ENCODE measurements at regions not wholly inside any gene's neighbourhood (a gene's known extent, or its start where the extent isn't known, plus 50 kb on each side); places are given as distances from the start of the nearest gene placed in this dataset.

DNA sequence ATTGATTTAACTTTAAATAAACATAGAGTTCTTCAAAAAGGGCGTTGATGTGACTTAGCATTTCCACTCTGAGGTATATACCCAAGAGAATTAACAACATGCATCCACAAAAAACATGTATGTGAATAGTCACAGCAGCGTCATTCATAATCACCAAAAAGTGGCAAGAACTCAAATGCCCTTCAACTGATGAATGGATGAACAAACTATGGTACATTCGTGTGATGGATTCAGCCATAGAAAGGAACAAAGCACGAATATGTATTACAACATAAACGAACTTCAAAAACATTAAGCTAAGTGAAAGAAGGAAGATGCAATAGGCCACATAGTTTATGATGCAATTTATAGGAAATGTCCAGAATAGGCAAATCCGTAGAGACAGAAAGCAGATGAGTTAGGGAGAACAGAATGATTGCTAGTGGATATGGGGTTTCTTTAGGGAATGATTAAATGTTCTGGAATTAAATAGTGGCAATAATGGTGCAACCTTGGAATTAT is 72.3 kb upstream of the UQCRFS1 start:
- no peak overlapping the region for H3K9ac ChIP-seq (ENCODE audit: low read length)
- TF ChIP-seq EZH2phosphoT487 (IDR thresholded peaks at IDR 0.05; ENCODE audit: low read depth), result no peak
- TF ChIP-seq, protein P1, sequence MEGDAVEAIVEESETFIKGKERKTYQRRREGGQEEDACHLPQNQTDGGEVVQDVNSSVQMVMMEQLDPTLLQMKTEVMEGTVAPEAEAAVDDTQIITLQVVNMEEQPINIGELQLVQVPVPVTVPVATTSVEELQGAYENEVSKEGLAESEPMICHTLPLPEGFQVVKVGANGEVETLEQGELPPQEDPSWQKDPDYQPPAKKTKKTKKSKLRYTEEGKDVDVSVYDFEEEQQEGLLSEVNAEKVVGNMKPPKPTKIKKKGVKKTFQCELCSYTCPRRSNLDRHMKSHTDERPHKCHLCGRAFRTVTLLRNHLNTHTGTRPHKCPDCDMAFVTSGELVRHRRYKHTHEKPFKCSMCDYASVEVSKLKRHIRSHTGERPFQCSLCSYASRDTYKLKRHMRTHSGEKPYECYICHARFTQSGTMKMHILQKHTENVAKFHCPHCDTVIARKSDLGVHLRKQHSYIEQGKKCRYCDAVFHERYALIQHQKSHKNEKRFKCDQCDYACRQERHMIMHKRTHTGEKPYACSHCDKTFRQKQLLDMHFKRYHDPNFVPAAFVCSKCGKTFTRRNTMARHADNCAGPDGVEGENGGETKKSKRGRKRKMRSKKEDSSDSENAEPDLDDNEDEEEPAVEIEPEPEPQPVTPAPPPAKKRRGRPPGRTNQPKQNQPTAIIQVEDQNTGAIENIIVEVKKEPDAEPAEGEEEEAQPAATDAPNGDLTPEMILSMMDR (IDR thresholded peaks at IDR 0.05; ENCODE audit: low read depth, low read length), result no peak
- peaks cover 45% of the 10 kb centered on the region for H3K27me3 ChIP-seq (ENCODE audit: low read depth, low read length)
- H3K4me3 ChIP-seq (ENCODE audit: low read length), result no peak overlapping the region
- no peaks in the 10 kb centered on the region for H3K36me3 ChIP-seq (replicated peaks; ENCODE audit: low read depth, low read length)
- no peak overlapping the region for H2AFZ ChIP-seq (ENCODE audit: low read depth, low read length)
- H3K4me2 ChIP-seq (ENCODE audit: low read length), result no peak overlapping the region
- no peaks in the 10 kb centered on the region for H3K4me1 ChIP-seq (ENCODE audit: low read length)
- H3K27ac ChIP-seq (ENCODE audit: low read length), result no peak overlapping the region
- H4K20me1 ChIP-seq (ENCODE audit: insufficient read depth, low read length), result no peaks in the 10 kb centered on the region
- no peaks in the 10 kb centered on the region for H3K9me3 ChIP-seq (ENCODE audit: insufficient read depth, low read length)
- H3K79me2 ChIP-seq (ENCODE audit: low read length), result no peaks in the 10 kb centered on the region

GRCh38 chr19:29285878-29286277 is 72.9 kb upstream of the UQCRFS1 start:
- peaks cover 45% of the 10 kb centered on the region for H3K27me3 ChIP-seq (ENCODE audit: low read depth, low read length)
- no peak overlapping the region for H3K9ac ChIP-seq (ENCODE audit: low read length)
- no peak overlapping the region for H3K27ac ChIP-seq (ENCODE audit: low read length)
- H3K4me1 ChIP-seq (ENCODE audit: low read length), result no peaks in the 10 kb centered on the region
- no peaks in the 10 kb centered on the region for H3K36me3 ChIP-seq (replicated peaks; ENCODE audit: low read depth, low read length)
- no peak overlapping the region for H3K4me3 ChIP-seq (ENCODE audit: low read length)
- H3K79me2 ChIP-seq (ENCODE audit: low read length), result no peaks in the 10 kb centered on the region
- H3K4me2 ChIP-seq (ENCODE audit: low read length), result no peak overlapping the region
- H4K20me1 ChIP-seq (ENCODE audit: insufficient read depth, low read length), result no peaks in the 10 kb centered on the region
- H3K9me3 ChIP-seq (ENCODE audit: insufficient read depth, low read length), result no peaks in the 10 kb centered on the region
- TF ChIP-seq, protein P1 (IDR thresholded peaks at IDR 0.05; ENCODE audit: low read depth, low read length), result no peak
- TF ChIP-seq EZH2phosphoT487 (IDR thresholded peaks at IDR 0.05; ENCODE audit: low read depth), result no peak
- no peak overlapping the region for H2AFZ ChIP-seq (ENCODE audit: low read depth, low read length)

- peaks cover 40% of the 10 kb centered on the region for H3K27me3 ChIP-seq (ENCODE audit: low read depth, low read length)
- H2AFZ ChIP-seq (ENCODE audit: low read depth, low read length), result no peak overlapping the region
- TF ChIP-seq EZH2phosphoT487 (IDR thresholded peaks at IDR 0.05; ENCODE audit: low read depth), result no peak
- TF ChIP-seq, protein P1 (IDR thresholded peaks at IDR 0.05; ENCODE audit: low read depth, low read length), result no peak
- no peaks in the 10 kb centered on the region for H3K9me3 ChIP-seq (ENCODE audit: insufficient read depth, low read length)
- no peaks in the 10 kb centered on the region for H3K36me3 ChIP-seq (replicated peaks; ENCODE audit: low read depth, low read length)
- H3K27ac ChIP-seq (ENCODE audit: low read length), result no peak overlapping the region
- H3K4me1 ChIP-seq (ENCODE audit: low read length), result no peaks in the 10 kb centered on the region
- H4K20me1 ChIP-seq (ENCODE audit: insufficient read depth, low read length), result no peaks in the 10 kb centered on the region
- no peaks in the 10 kb centered on the region for H3K79me2 ChIP-seq (ENCODE audit: low read length)
- H3K4me2 ChIP-seq (ENCODE audit: low read length), result no peak overlapping the region
- no peak overlapping the region for H3K9ac ChIP-seq (ENCODE audit: low read length)
- H3K4me3 ChIP-seq (ENCODE audit: low read length), result no peak overlapping the region
These were observed 74.1 kb upstream of the UQCRFS1 start for GRCh38 chr19:29287061-29287460.

DNA sequence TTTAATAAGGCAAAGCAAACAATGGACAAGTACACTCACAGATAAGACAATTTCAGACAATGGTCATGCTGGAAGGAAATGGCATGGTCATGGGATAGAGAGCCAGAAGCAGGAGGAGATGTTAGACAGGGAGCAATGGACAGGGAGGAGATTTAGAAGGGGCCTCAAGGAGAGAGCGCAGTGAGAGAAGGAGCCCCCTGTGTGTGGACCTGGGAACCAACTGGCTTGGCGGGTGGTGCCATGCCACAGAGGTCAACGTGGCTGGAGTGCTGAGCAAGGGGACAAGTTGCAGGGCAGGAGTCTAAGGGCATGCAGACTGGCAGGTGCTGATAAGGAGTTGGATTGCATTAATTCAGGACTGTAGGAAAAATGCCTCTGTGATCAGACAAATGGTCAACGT is 75.3 kb upstream of the UQCRFS1 start:
- no peaks in the 10 kb centered on the region for H4K20me1 ChIP-seq (ENCODE audit: insufficient read depth, low read length)
- H3K79me2 ChIP-seq (ENCODE audit: low read length), result no peaks in the 10 kb centered on the region
- H3K27me3 ChIP-seq (ENCODE audit: low read depth, low read length), result peaks cover 34% of the 10 kb centered on the region
- H3K4me3 ChIP-seq (ENCODE audit: low read length), result no peak overlapping the region
- no peak overlapping the region for H3K27ac ChIP-seq (ENCODE audit: low read length)
- H2AFZ ChIP-seq (ENCODE audit: low read depth, low read length), result no peak overlapping the region
- TF ChIP-seq EZH2phosphoT487 (IDR thresholded peaks at IDR 0.05; ENCODE audit: low read depth), result no peak
- TF ChIP-seq, protein P1 (IDR thresholded peaks at IDR 0.05; ENCODE audit: low read depth, low read length), result no peak
- no peak overlapping the region for H3K9ac ChIP-seq (ENCODE audit: low read length)
- H3K4me1 ChIP-seq (ENCODE audit: low read length), result no peaks in the 10 kb centered on the region
- no peaks in the 10 kb centered on the region for H3K36me3 ChIP-seq (replicated peaks; ENCODE audit: low read depth, low read length)
- H3K4me2 ChIP-seq (ENCODE audit: low read length), result no peak overlapping the region
- H3K9me3 ChIP-seq (ENCODE audit: insufficient read depth, low read length), result no peaks in the 10 kb centered on the region
